GM21528 (cell line): ENCODE measurements at regions not wholly inside any gene's neighbourhood (a gene's known extent, or its start where the extent isn't known, plus 50 kb on each side); places are given as distances from the start of the nearest gene placed in this dataset.

ENCODE experiments used
- ATAC-seq: cut with Tn5 transposase; IDR thresholded peaks from one replicate; pipeline ENCODE4 v1.9.1; 2021; ENCODE audit warnings: mild to moderate bottlenecking, moderate library complexity; ENCODE audit not compliant: unreplicated experiment, low FRiP score

DNA sequence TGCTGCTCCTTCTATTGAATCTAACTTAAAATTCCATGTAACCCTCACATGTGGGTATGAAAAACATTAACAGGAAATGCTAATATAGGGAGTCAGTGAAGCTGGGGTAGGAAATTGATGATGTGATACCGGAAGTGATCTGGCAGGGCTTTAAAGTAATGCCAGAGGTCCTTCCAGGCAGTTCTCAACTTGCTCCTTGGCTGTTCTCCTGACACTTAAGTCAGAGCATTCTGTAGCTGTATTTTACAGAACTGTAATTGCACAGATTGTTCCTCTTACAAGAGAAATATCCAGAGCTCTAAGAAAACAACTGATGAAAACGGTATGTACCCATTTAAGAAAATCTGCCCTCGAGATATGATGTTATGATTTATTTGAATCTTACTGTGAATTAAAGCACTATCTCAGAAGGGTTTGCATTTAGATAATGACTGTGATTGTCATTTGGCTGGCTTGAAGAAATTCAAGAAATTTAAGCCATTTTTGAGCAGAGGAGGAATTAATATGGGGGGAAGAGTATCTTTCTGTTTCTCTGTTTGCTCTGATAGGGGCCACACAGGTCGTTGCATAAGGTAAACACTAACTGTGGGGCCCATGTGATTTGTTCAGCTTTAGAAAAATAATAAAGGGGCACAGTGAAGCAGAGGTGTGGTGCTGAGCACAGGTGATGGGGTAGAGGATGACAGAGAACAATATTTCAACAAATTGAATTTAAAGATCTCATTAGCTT lies 88.4 kb downstream of the BBS10 start:
- no peak for ATAC-seq

- ATAC-seq: no peak
Measured at GRCh38 chr12:76259106-76259505, 89.1 kb downstream of the BBS10 start.

DNA sequence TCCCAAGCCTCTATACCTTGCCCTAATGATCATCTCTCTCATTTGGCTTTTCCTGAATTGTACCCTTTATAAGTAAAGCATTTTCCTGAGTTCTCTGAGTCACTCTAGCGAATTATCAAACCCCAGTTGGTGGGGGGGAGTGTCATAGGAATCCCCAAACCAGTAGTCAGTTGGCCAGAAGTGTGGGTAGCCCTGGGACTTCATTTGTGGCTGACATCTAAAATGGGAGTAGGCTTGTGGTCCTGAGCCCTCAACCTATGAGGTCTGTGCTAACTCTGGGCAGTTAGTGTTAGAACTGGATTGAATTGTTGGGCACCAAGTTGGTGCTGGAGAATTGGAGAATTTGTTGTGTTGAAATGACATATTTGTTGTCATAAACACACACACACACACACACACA lies 91.3 kb downstream of the BBS10 start:
- no peak for ATAC-seq

DNA sequence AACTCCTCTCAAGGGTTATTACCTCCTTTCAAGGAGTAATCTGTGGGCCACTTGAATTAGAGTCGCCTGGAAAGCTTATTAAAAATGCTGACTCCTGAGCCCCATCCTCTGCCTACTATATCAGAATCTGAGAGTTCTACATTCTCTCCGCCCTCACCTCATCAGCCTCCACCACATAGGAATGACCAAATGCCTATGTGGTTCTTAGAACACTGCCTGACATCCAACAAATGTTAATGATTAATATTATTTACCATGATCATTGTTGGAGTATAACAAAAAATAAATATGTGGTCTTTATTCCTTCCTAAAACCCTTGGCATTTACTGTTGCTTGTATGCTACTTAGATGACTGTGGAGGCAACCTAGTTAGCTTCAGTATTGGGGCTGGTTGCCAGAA lies 91.9 kb downstream of the BBS10 start:
- ATAC-seq: no peak

GRCh38 chr12:76255692-76256091 lies 92.5 kb downstream of the BBS10 start:
- ATAC-seq: no peak

DNA sequence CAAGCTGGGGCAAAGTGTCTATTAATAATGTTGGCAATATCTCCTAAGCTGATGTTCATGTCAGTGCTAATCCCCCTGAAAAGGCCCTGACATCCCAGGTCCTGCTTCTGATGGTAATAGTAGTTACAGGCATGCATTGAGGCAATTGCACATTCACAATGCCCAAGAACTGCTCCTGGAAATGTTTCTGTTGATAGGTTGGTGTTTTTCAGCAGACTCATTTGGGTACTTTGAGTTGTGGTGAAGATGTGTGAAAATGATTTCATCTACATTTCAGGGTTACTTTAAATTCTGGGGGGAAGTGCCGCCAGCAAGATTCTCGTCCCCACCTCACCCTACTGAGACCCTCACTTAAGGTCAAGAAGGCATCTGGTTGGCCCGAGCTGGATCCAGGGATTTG lies 92.9 kb downstream of the BBS10 start:
- no peak for ATAC-seq

- ATAC-seq: no peak
Measured at GRCh38 chr12:76252031-76252430, 96.2 kb downstream of the BBS10 start.

- ATAC-seq: no peak
Measured at GRCh38 chr12:76250256-76250655, 98.0 kb downstream of the BBS10 start.

GRCh38 chr12:76249501-76249900 lies 98.7 kb downstream of the BBS10 start:
- no peak for ATAC-seq

DNA sequence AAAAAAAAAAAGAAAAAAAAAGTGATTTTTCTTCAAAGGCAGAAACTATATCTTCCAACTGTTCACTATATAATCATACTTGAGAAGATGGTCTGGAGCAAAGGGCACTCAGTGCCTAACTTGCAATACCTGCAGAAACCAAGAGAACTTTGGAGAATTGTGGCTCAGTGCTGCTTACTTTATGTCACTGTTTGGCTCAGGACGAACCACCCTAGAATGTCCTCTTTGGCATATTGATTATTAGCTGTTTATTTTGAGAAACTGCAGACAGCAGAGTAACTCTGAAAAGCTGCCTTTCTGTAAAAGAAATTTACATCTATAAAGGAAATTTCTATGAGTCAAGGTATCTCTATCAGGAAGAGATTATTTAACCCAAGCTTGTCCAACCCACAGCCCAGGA lies 100.2 kb downstream of the BBS10 start:
- no peak for ATAC-seq

DNA sequence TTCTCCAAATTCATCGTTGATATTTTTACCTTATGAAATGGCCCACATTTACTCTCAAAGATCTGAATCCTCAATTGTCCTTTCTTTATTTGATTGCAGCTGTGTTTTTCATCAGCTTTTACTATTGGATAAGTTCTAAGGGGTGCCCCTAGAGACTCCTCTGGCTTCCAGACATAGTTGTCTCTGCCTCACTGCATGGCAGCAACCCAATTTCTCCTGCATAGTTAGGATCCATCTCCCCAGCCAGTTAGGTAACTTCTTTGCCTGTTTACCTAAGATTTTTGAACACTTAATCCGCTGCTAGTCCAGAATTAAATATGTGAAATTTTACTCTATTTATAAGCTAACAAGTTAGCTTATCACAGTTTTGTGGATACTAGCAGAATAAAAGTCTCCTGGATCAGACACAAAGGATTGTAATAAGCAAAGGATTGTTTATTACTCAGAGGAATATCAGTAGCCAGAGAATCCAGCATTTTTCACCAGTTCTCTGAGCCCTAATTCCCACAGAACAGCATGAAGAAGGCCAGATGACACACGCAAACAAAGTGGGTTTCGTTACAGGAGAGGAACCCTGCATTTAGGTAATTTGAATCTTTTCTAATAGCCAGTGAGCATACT lies 101.1 kb downstream of the BBS10 start:
- no peak for ATAC-seq

DNA sequence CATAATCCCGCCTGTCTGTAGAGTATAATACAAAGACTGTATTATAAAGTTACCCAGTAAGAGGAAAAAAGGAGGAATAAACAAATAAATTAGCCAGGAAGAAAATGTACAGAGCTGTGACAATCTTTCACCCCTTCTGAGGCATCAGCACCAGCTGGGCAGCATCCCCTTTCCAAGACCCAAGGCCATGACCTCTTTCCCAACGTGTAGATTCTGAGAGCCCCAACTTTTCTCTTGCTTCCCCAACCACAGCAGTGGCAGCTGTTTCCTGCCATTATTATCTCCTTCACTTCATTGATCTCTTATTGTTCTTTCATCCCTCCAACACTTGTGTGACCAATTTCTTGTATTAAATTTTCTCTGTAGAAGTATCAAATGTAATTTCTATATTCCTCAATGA lies 101.6 kb downstream of the BBS10 start:
- no peak for ATAC-seq

DNA sequence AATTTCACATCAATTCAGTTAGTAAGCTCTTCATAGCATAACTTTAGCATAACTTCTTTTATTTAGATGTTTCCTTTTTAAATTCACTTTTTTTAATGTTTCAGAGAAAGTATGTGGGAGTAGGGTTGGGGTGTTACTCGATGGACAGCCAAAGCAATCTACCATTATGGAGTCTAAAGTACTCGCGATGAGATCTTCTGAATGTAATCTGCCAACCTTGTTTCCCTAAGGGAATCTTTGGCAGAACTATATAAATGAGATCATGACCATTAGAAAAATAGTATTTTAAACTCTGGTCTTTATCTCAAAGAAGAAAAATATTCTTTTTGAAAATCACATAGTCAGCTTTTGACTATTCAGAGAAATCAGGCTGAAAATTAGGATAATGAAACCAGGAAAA lies 103.9 kb downstream of the BBS10 start:
- ATAC-seq: no peak

GRCh38 chr12:76242813-76243550 lies 105.2 kb downstream of the BBS10 start:
- no peak for ATAC-seq

DNA sequence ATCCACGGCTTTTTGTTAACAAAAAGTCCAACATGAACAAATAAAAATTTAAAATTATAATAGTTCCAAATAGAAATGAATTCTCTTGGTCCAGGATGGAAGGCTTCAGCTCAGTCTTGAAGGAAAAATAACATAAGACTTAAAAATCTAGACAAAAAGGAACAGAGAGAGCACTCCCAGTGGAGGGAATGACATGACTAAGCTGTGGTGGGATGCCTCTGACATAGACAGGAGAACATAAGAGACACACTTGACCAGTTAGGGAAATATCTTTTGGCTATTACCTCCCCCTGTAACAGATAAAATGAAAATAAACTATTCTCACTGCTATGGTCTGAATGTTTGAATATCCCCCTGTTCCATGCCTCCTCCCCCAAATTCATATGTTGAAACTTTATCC lies 106.8 kb downstream of the BBS10 start:
- no peak for ATAC-seq

DNA sequence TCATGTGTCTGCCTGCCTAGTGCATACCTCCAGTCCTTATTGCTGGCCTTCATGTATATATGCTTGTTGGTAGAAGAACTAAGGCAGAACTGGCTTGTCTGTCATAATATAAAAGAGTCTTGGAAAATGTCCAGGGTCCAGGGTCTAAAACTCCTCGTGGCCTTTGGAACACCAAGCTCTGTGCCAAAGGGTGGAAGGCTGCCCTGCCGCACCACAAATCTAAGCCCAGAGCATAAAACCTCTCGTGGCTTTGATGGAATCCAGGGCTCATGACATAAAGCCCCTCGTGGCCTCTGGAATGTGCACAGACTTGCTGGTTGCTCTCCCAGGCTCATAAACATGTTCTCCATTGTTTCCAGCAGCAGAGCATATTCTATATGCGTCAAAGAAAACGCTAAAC lies 107.9 kb downstream of the BBS10 start:
- ATAC-seq: no peak

- no peak for ATAC-seq
Measured at GRCh38 chr12:76238688-76239087, 109.5 kb downstream of the BBS10 start.

DNA sequence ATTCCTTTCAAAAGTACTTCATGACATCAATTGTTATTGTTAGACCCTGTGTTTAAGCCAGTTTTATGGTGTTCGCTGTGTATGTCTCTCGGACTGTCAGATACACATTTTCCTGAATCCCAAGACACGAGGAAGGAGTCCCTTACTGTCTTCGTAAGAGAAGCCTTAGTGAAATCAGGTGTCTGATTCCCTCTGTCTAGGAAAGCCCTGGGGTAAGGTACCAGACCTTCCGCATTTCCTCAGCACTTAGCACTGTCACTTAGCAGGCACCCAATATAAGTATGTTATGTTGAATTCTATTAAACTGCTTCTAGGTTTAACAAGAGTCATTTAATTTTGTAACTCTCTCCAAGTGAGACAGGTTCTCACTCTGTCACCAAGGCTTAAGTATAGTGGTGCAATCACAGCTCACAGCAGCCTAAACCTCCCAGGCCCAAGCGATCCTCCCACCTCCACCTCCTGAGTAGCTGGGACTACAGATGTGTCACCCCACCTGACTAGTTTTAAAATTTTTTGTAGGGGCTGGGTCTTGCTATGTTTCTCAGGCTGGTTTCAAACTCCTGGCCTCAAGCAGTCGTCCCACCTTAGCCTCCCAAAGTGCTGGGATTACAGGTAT lies 111.0 kb downstream of the BBS10 start:
- ATAC-seq: no peak

GRCh38 chr12:76236640-76237039 lies 111.6 kb downstream of the BBS10 start:
- no peak for ATAC-seq

DNA sequence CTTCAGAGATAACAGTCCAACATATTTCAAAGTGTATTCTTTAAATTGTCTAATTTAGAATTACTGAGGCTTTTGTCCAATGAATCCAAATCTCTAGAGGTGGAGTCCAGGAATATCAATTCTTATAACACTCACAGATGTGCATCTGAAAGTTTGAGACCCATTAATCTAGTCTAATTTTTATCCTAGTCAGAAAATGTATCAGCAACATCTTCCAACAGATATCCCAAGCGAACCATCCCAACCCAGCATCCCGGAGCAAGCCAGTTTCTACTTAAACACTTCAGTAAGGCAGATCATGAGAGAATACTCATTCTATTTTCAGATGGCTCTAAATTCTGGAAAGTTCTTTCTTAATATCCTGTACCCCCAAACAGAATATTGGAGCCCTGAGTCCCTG lies 113.5 kb downstream of the BBS10 start:
- ATAC-seq: no peak

GRCh38 chr12:76232013-76232412 lies 116.2 kb downstream of the BBS10 start:
- no peak for ATAC-seq
